ENCODE measurements at regions not wholly inside any gene's neighbourhood (a gene's known extent, or its start where the extent isn't known, plus 50 kb on each side); places are given as distances from the start of the nearest gene placed in this dataset.
A peak's percentile ranks its signal among the peaks of the same experiment; 100 is the strongest.

- no peak overlapping the region for H2AK5ac ChIP-seq (ENCODE audit: low read depth, low read length)
- dilution Hi-C loops (cut with HindIII; ENCODE audit: low sequenced_read_pairs, unreplicated experiment) (no loop called here), intact Hi-C loops (cut with micrococcal nuclease) (loop anchor here (1.0 to 10.0 kb wide), 9 partner anchors 82 to 1135 kb away; partner anchors contain the start of gene STARD13), in situ Hi-C loops (cut with MboI; ENCODE audit: low sequenced_read_pairs) (loop anchor here (5.0 to 25.0 kb wide), 3 partner anchors 182 to 1137 kb away; partner anchors contain the start of genes PDS5B and STARD13)
- no peak overlapping the region for H2AK9ac ChIP-seq (replicated peaks; ENCODE audit: low read depth, low read length, poor library complexity)
- CTCF ChIA-PET: interaction anchor here (0.6 to 1.9 kb wide), 10 partner anchors 28 to 376 kb away, joined by 3 to 7 read pairs (median 3); no protein-coding TSS in a partner anchor
- WGBS, 2 experiments (ENCODE audit: extremely low coverage in 2 of 2, insufficient read length in 1 of 2): no CpG with 5 or more reads among the region's 4 CpGs
- H2BK20ac ChIP-seq (ENCODE audit: low read depth, low read length): no peak overlapping the region
- no peak overlapping the region for H3K9ac ChIP-seq (ENCODE audit: low read depth, low read length)
- no peak overlapping the region for H3K56ac ChIP-seq (ENCODE audit: extremely low read depth, insufficient read depth, low read length)
- no peak overlapping the region for H3K4me2 ChIP-seq (ENCODE audit: low read depth, low read length)
- no peaks in the 10 kb centered on the region for H3K27me3 ChIP-seq (ENCODE audit: control insufficient read depth, insufficient read depth, low read length)
- H2BK5ac ChIP-seq (ENCODE audit: low read depth, low read length, poor library complexity, severe bottlenecking): no peak overlapping the region
- no peak overlapping the region for H3K27ac ChIP-seq (ENCODE audit: insufficient read depth, low read length)
- POLR2A ChIA-PET (ENCODE audit: unreplicated experiment): interaction anchor here (1.7 kb wide), 1 partner anchor 181 kb away, joined by 5 read pairs; no protein-coding TSS in a partner anchor
- H2AFZ ChIP-seq (replicated peaks; ENCODE audit: low read length, poor library complexity): peak overlapping the region; percentile 77
- H3K79me1 ChIP-seq (ENCODE audit: low read depth in 1 of 2, low read length in 2 of 2): no peaks in the 10 kb centered on the region
- peak; percentile 94 for ATAC-seq (ENCODE audit: low read depth)
- H2BK15ac ChIP-seq (ENCODE audit: low read depth, low read length): no peak overlapping the region
- no peaks in the 10 kb centered on the region for H3K9me3 ChIP-seq (ENCODE audit: control insufficient read depth, insufficient read depth, low read length)
- no TSS peak for BruUV-seq (replicated peaks)
- H4K8ac ChIP-seq (ENCODE audit: low read depth in 2 of 2, low read length in 2 of 2): no peak overlapping the region; a peak in 1 of 4 replicates
- no peaks in the 10 kb centered on the region for H4K20me1 ChIP-seq (ENCODE audit: insufficient read depth, low read length)
- H2BK120ac ChIP-seq (ENCODE audit: low read depth, low read length): no peak overlapping the region
- H3K9me1 ChIP-seq (ENCODE audit: insufficient read depth, low read length): no peaks in the 10 kb centered on the region
- peak; percentile 85 for DNase-seq
- H3K4me3 ChIP-seq (ENCODE audit: insufficient read depth, low read depth, low read length): no peak overlapping the region
- no peak overlapping the region for H4K91ac ChIP-seq (ENCODE audit: insufficient read depth, low read depth, low read length)
- no peak overlapping the region for H3K4ac ChIP-seq (ENCODE audit: low read depth, low read length)
- no peak overlapping the region for H3K14ac ChIP-seq (replicated peaks; ENCODE audit: low read depth, low read length)
- no peak overlapping the region for H4K5ac ChIP-seq (ENCODE audit: low read depth, low read length)
- no peak overlapping the region for H3K23ac ChIP-seq (ENCODE audit: low read depth, low read length)
- H3K18ac ChIP-seq (ENCODE audit: low read depth, low read length): no peak overlapping the region
- peaks cover 6% of the 10 kb centered on the region; the same call in 1 of the 2 replicates for H3K4me1 ChIP-seq (ENCODE audit: control insufficient read depth, insufficient read depth, low read length)
- H3K36me3 ChIP-seq (ENCODE audit: control insufficient read depth, insufficient read depth, low read length): no peaks in the 10 kb centered on the region
- no peak for TF ChIP-seq POLR2A (IDR thresholded peaks at IDR 0.05; ENCODE audit: low read depth, low read length)
- TF ChIP-seq ELK1 (IDR thresholded peaks at IDR 0.05; ENCODE audit: borderline replicate concordance, low read depth, low read length): no peak
- TF ChIP-seq CTCF (conservative IDR thresholded peaks at IDR 0.05; ENCODE audit: low read depth, low read length): peak; percentile 84
- TF ChIP-seq FOS (IDR thresholded peaks at IDR 0.05; ENCODE audit: low read depth, low read length): no peak
- no peak for TF ChIP-seq CHD1 (IDR thresholded peaks at IDR 0.05; ENCODE audit: low read depth, low read length)
- TF ChIP-seq RCOR1 (IDR thresholded peaks at IDR 0.05; ENCODE audit: insufficient replicate concordance, low read length): no peak
- TF ChIP-seq USF2 (IDR thresholded peaks at IDR 0.05; ENCODE audit: low read depth, low read length): no peak
- no peak for TF ChIP-seq MAFK (IDR thresholded peaks at IDR 0.05; ENCODE audit: low read depth, low read length)
- no peak for TF ChIP-seq RFX5 (IDR thresholded peaks at IDR 0.05; ENCODE audit: low read depth, low read length)
- TF ChIP-seq SMC3 (IDR thresholded peaks at IDR 0.05; ENCODE audit: low read depth, low read length): peak; percentile 79
- no peak for TF ChIP-seq CEBPB (IDR thresholded peaks at IDR 0.05; ENCODE audit: low read depth, low read length)
- no peak for TF ChIP-seq NFE2L2 (IDR thresholded peaks at IDR 0.05; ENCODE audit: low read depth, low read length)
- TF ChIP-seq BHLHE40 (IDR thresholded peaks at IDR 0.05; ENCODE audit: low read depth, low read length): no peak
- TF ChIP-seq MAZ (IDR thresholded peaks at IDR 0.05; ENCODE audit: borderline replicate concordance, low read depth, low read length): no peak
- TF ChIP-seq RAD21 (IDR thresholded peaks at IDR 0.05; ENCODE audit: low read length): peak; percentile 88
These were observed 94.0 kb upstream of the RFC3 start for GRCh38 chr13:33723772-33724435.

All from IMR-90 (cell line).